SK-N-SH treated with all-trans-retinoic acid at 6 μM for 48 hours (cell line): ENCODE measurements at regions not wholly inside any gene's neighbourhood (a gene's known extent, or its start where the extent isn't known, plus 50 kb on each side); places are given as distances from the start of the nearest gene placed in this dataset.

Experiments used
- CSDC2 ChIP-seq: fragments of 250-450 bp; sonication (Bioruptor Pico); IDR thresholded peaks from 2 replicates; pipeline ENCODE4 v1.5.0; 2020; ENCODE audit warnings: mild to moderate bottlenecking, moderate library complexity
- ISL1 ChIP-seq: fragments of 250-450 bp; sonication (Bioruptor Pico); IDR thresholded peaks from 2 replicates; pipeline ENCODE4 v2.1.2; 2022; ENCODE audit warnings: mild to moderate bottlenecking, moderate library complexity
- OSR1 ChIP-seq: fragments of 250-450 bp; sonication (Bioruptor Pico); IDR thresholded peaks from 2 replicates; pipeline ENCODE4 v1.8.0; 2022; ENCODE audit warnings: moderate library complexity, mild to moderate bottlenecking, inconsistent platforms
- TOX ChIP-seq: fragments of 250-450 bp; sonication (Bioruptor Pico); IDR thresholded peaks from 2 replicates; pipeline ENCODE4 v1.8.0; 2021; ENCODE audit warnings: mild to moderate bottlenecking, moderate library complexity, borderline replicate concordance
- ZFP3 ChIP-seq: fragments of 250-450 bp; sonication (Bioruptor Pico); IDR thresholded peaks from 2 replicates; pipeline ENCODE4 v1.5.0; 2020; ENCODE audit warnings: mild to moderate bottlenecking, moderate library complexity
- ZFP30 ChIP-seq: fragments of 450-650 bp; formaldehyde crosslinking; IDR thresholded peaks from 2 replicates; pipeline ENCODE4 v1.5.0; 2022; ENCODE audit warnings: mild to moderate bottlenecking, moderate library complexity
- ZNF70 ChIP-seq: fragments of 450-650 bp; formaldehyde crosslinking; IDR thresholded peaks from 2 replicates; pipeline ENCODE4 v1.5.0; 2020; ENCODE audit warnings: mild to moderate bottlenecking, moderate library complexity
- TF ChIP-seq, protein P1 (sequence below): fragments of 250-450 bp; sonication (Bioruptor Pico); IDR thresholded peaks from 2 replicates; pipeline ENCODE4 v1.8.0; 2020; ENCODE audit warnings: mild to moderate bottlenecking, moderate library complexity, borderline replicate concordance
- TF ChIP-seq, protein P2 (sequence below): fragments of 250-450 bp; sonication (Bioruptor Pico); IDR thresholded peaks from 2 replicates; pipeline ENCODE4 v1.5.1; 2021; ENCODE audit warnings: mild to moderate bottlenecking, moderate library complexity
- TF ChIP-seq, protein P3 (sequence below): fragments of 250-450 bp; sonication (Bioruptor Pico); IDR thresholded peaks from 2 replicates; pipeline ENCODE4 v1.5.1; 2020; ENCODE audit warnings: low read depth, mild to moderate bottlenecking, moderate library complexity

DNA sequence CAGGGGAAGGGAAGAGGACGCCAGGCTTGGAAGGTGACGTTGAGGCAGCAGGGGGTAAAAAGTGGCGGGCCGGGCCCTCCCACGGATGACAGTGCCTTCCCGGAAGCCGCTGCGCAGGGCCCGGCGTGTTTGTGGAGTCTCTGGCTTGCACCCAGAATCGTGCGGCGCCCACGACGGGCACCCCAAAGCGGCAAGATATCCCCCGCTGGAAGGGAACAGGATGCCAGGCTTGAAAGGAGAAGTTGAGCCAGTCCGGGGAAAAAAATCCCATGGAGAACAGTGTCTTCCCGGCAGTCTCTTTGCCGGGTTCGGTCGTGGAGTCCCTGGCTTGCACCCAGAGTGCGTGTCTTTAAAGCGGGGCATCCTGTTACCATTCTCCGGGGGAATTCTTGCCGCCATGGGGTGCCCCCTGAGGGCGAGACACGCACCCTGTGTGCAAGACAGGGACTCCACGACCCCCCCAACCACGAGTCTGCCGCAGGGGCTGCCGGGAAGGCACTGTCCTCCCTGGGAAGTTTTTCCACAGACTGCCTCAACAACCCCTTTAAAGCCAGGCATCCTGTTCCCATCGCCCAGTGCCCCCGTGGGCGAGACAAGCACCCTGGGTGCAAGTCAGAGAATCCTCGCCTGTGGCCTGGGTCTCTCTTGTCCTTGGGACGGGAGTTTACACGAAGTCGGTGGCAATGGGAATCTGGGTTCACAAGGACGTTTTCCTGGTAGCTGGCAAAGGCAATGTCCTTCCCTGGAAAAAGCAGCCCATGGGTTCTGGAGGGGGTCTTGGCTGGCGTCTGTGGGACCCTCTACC is 156.1 kb upstream of the ALG10B start:
- TF ChIP-seq ISL1 (CRISPR knock-in tag) (no peak), ZNF70 (CRISPR knock-in tag) (no peak), ZFP3 (CRISPR knock-in tag) (no peak), ZFP30 (CRISPR knock-in tag) (no peak), OSR1 (no peak), CSDC2 (CRISPR knock-in tag) (no peak), TOX (CRISPR knock-in tag) (no peak)
- TF ChIP-seq, protein P1, sequence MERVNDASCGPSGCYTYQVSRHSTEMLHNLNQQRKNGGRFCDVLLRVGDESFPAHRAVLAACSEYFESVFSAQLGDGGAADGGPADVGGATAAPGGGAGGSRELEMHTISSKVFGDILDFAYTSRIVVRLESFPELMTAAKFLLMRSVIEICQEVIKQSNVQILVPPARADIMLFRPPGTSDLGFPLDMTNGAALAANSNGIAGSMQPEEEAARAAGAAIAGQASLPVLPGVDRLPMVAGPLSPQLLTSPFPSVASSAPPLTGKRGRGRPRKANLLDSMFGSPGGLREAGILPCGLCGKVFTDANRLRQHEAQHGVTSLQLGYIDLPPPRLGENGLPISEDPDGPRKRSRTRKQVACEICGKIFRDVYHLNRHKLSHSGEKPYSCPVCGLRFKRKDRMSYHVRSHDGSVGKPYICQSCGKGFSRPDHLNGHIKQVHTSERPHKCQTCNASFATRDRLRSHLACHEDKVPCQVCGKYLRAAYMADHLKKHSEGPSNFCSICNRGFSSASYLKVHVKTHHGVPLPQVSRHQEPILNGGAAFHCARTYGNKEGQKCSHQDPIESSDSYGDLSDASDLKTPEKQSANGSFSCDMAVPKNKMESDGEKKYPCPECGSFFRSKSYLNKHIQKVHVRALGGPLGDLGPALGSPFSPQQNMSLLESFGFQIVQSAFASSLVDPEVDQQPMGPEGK (CRISPR knock-in tag) = no peak
- TF ChIP-seq, protein P2, sequence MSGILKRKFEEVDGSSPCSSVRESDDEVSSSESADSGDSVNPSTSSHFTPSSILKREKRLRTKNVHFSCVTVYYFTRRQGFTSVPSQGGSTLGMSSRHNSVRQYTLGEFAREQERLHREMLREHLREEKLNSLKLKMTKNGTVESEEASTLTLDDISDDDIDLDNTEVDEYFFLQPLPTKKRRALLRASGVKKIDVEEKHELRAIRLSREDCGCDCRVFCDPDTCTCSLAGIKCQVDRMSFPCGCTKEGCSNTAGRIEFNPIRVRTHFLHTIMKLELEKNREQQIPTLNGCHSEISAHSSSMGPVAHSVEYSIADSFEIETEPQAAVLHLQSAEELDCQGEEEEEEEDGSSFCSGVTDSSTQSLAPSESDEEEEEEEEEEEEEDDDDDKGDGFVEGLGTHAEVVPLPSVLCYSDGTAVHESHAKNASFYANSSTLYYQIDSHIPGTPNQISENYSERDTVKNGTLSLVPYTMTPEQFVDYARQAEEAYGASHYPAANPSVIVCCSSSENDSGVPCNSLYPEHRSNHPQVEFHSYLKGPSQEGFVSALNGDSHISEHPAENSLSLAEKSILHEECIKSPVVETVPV (CRISPR knock-in tag) = no peak
- TF ChIP-seq, protein P3, sequence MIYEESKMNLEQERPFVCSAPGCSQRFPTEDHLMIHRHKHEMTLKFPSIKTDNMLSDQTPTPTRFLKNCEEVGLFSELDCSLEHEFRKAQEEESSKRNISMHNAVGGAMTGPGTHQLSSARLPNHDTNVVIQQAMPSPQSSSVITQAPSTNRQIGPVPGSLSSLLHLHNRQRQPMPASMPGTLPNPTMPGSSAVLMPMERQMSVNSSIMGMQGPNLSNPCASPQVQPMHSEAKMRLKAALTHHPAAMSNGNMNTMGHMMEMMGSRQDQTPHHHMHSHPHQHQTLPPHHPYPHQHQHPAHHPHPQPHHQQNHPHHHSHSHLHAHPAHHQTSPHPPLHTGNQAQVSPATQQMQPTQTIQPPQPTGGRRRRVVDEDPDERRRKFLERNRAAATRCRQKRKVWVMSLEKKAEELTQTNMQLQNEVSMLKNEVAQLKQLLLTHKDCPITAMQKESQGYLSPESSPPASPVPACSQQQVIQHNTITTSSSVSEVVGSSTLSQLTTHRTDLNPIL (CRISPR knock-in tag) = no peak
